HepG2 (cell line): ENCODE measurements at regions not wholly inside any gene's neighbourhood (a gene's known extent, or its start where the extent isn't known, plus 50 kb on each side); places are given as distances from the start of the nearest gene placed in this dataset.
"Not testable (repeated sequence)": the region's sequence is repeated elsewhere in the genome, so short reads cannot be mapped to it uniquely, and the experiment has no call there.

Experiments
- ATAC-seq: fragments of 200-7000 bp; cut with Tn5 transposase; 3 replicates; pipeline ENCODE4 v1.9.1; 2020; ENCODE audit warnings: mild to moderate bottlenecking, moderate library complexity
- BruUV-seq: library from RNA; stranded (reverse); fragments of 400-500 nt; replicated peaks from 2 replicates; lab custom pipeline; 2021; lab: Mats Ljungman, UMichigan
- CTCF ChIA-PET: fragments of 300-600 bp; formaldehyde crosslinking; extraction: SDS; loops from one replicate; lab custom pipeline; 2021; ENCODE audit warnings: low total read pairs, inconsistent platforms, low intra/inter-chr PET ratio; lab: Yijun Ruan, JAX
- POLR2A ChIA-PET: fragments of 350-600 bp; sonication (Branson Sonifier 250); formaldehyde crosslinking; loops from one replicate; lab custom pipeline; 2020; ENCODE audit warnings: antibody characterized with exemption, inconsistent platforms; lab: Yijun Ruan, JAX
- DNase-seq: peaks from one replicate; pipeline ENCODE4 v3.0.0-alpha.2; 2015; ENCODE audit warnings: low spot score
- FAIRE-seq: peaks from 3 replicates; lab custom pipeline; 2011; peaks lifted over from hg19 to GRCh38; lab: Jason Lieb, UNC
- H2AFZ ChIP-seq: one replicate; pipeline ENCODE4 v1.6.1; 2011; ENCODE audit warnings: low read length, inconsistent platforms
- H3K27ac ChIP-seq: fragments of 300-600 bp; 3 replicates; pipeline ENCODE4 v1.8.0; 2011; ENCODE audit warnings: mixed run types, mild to moderate bottlenecking, mixed read lengths, low read length, inconsistent platforms; ENCODE audit not compliant: insufficient read depth; ENCODE audit errors: extremely low read length
- H3K27me3 ChIP-seq, 2 experiments: fragments of 200-600 bp in 1 of 2; 2 replicates in 1 of 2; 3 replicates in 1 of 2; pipeline versions ENCODE4 v1.6.0 to v1.8.0; 2011; ENCODE audit warnings: low read length in 2 of 2, mild to moderate bottlenecking in 2 of 2, moderate library complexity in 2 of 2, inconsistent platforms in 1 of 2; ENCODE audit not compliant: insufficient read depth in 2 of 2, control insufficient read depth in 1 of 2
- H3K36me3 ChIP-seq, 2 experiments: fragments of 200-600 bp in 1 of 2; replicated peaks in 1 of 2; 2 replicates in 1 of 2; 3 replicates in 1 of 2; pipeline versions ENCODE4 v1.5.1 to v1.8.0; 2011; ENCODE audit warnings: low read length in 2 of 2, inconsistent platforms in 1 of 2; ENCODE audit not compliant: insufficient read depth in 2 of 2, control insufficient read depth in 1 of 2
- H3K4me1 ChIP-seq: 2 replicates; pipeline ENCODE4 v1.5.1; 2012; ENCODE audit warnings: low read length, inconsistent platforms; ENCODE audit not compliant: insufficient read depth
- H3K4me2 ChIP-seq: 2 replicates; pipeline ENCODE4 v1.6.0; 2011; ENCODE audit warnings: low read depth, low read length, inconsistent platforms
- H3K4me3 ChIP-seq, 3 experiments: fragments of 200-600 bp in 1 of 3; sonication (generic), shearing (Covaris generic) in 1 of 3; replicated peaks in 1 of 3; 2 replicates each; pipeline ENCODE4 v1.5.1; 2011 to 2016; ENCODE audit warnings: low read length in 3 of 3, inconsistent platforms in 2 of 3, low read depth in 2 of 3, mild to moderate bottlenecking in 2 of 3, control low read depth in 1 of 3, mixed read lengths in 1 of 3; ENCODE audit not compliant: insufficient read depth in 1 of 3
- H3K79me2 ChIP-seq: one replicate; pipeline ENCODE4 v1.6.1; 2011; ENCODE audit warnings: low read length, inconsistent platforms; ENCODE audit not compliant: insufficient read depth
- H3K9ac ChIP-seq: 2 replicates; pipeline ENCODE4 v1.6.0; 2011; ENCODE audit warnings: mild to moderate bottlenecking, low read depth, low read length, inconsistent platforms; ENCODE audit not compliant: insufficient read depth
- H3K9me3 ChIP-seq: 2 replicates; pipeline ENCODE4 v1.5.1; 2012; ENCODE audit warnings: mild to moderate bottlenecking, low read length
- H4K20me1 ChIP-seq: 2 replicates; pipeline ENCODE4 v1.6.0; 2011; ENCODE audit warnings: inconsistent platforms, mild to moderate bottlenecking, low read length, moderate library complexity; ENCODE audit not compliant: insufficient read depth
- SMAD9 ChIP-seq: sonication (generic); formaldehyde crosslinking; IDR thresholded peaks from 2 replicates; pipeline ENCODE4 v1.5.1; 2020; ENCODE audit warnings: mild to moderate bottlenecking, missing genetic modification reagents
- ZNF496 ChIP-seq: sonication (generic); formaldehyde crosslinking; IDR thresholded peaks from 2 replicates; pipeline ENCODE4 v1.8.1; 2023; ENCODE audit warnings: mild to moderate bottlenecking, moderate library complexity, missing genetic modification reagents; ENCODE audit not compliant: insufficient replicate concordance
- in situ Hi-C: cut with HindIII; loops from 2 replicates; pipeline ENCODE4 v1.10.0; 2017; ENCODE audit warnings: low pct_unique_long_range_greater_than_20kb; ENCODE audit not compliant: extremely low pct_ligation_motif_present
- intact Hi-C: fragments of 100-400 bp; cut with micrococcal nuclease; formaldehyde crosslinking; loops from one replicate; pipeline ENCODE4 v1.10.0; 2022; ENCODE audit not compliant: unreplicated experiment
- TF ChIP-seq, protein P1 (sequence below): IDR thresholded peaks from 2 replicates; pipeline ENCODE4 v1.6.1; 2016; ENCODE audit warnings: missing compliant biosample characterization, missing genetic modification reagents, borderline replicate concordance

DNA sequence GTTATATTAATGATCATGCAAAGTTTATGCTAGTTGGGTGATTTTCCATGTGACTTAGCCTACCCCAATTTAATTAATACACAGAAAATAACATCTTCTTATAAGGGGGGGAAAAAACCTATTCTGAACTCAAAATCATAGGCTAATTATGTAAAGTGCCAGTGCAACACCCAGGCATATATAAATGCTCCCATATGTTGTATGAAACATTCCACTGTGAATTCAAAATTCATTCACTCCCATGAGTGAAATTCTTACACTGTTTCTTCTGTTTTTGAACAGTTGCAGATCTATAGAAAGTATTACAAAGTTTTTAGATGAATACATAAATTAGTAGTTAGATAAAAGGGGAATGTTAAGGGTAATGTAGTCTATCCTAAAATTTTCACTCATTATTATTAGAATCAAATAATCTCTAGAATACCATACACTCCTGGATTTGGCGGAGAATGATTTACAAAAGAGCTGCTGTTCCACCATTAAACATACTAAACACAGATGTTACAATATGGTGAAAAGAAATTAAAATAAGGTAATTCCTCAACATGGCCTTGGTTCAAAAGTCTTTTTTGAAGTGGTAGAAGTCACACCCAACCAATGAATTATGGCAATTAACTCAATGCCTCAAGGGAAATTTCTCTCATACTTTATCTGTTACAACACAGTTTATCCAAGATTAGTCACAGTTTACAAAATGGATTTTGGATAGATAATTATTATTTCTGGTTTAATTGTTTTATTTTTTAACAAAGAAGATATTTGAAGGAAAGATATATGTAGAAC is 454.1 kb upstream of the FLRT2 start (continued):
- TF ChIP-seq, protein P1, sequence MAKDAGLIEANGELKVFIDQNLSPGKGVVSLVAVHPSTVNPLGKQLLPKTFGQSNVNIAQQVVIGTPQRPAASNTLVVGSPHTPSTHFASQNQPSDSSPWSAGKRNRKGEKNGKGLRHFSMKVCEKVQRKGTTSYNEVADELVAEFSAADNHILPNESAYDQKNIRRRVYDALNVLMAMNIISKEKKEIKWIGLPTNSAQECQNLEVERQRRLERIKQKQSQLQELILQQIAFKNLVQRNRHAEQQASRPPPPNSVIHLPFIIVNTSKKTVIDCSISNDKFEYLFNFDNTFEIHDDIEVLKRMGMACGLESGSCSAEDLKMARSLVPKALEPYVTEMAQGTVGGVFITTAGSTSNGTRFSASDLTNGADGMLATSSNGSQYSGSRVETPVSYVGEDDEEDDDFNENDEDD (CRISPR knock-in tag): no peak
- TF ChIP-seq SMAD9 (CRISPR knock-in tag): no peak
- no peak for TF ChIP-seq ZNF496

DNA sequence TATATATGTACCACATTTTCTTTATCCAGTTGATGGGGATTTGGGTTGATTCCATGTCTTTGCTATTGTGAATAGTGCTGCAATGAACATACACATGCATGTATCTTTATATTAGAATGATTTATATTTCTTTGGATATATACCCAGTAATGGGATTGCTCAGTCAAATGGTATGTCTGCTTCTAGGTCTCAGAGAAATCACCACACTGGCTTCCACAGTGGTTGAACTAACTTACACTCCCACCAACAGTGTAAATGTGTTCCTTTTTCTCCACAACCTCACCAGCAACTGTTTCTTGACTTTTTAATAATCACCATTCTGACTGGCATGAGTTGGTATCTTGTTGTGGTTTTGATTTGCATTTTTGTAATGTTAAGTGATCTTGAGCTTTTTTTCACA is 452.2 kb upstream of the FLRT2 start:
- H3K9me3 ChIP-seq: peaks cover 82% of the 10 kb centered on the region
- intact Hi-C loops, H3K4me1 ChIP-seq, H3K4me3 ChIP-seq, H3K9ac ChIP-seq, POLR2A ChIA-PET, in situ Hi-C loops, BruUV-seq, DNase-seq, H2AFZ ChIP-seq, H3K27me3 ChIP-seq, H3K36me3 ChIP-seq, CTCF ChIA-PET, FAIRE-seq, H4K20me1 ChIP-seq, H3K27ac ChIP-seq, H3K4me2 ChIP-seq, H3K79me2 ChIP-seq, ATAC-seq: not testable (repeated sequence)
